ENCODE measurements at regions not wholly inside any gene's neighbourhood (a gene's known extent, or its start where the extent isn't known, plus 50 kb on each side); places are given as distances from the start of the nearest gene placed in this dataset.

DNA sequence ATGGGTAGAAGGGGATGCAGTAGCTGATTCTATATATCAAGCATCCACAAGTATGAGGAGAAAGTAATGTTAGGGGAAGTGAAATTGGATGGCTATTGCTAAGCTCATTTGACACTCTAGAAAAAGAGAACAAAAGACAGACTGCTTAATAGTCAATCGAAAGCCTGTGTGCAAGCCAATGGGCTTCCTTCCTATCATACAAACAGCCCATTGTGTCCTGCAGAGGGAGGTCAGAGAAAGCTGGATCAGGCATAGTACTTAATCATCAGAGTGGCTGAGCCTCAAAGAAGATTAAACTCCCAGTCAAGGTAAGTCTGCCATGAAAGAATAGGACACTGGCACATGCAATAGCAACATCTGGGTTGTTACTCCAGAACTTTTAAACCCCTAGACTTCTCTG lies 50.9 kb upstream of the PGR start:
- Histone ChIP-seq H3K9me2 (ENCODE audit: insufficient read depth) (no peaks in the 10 kb centered on the region), H3K4me2 (ENCODE audit: unreplicated experiment) (no peak overlapping the region), H3K36me3 (ENCODE audit: low read depth) (no peaks in the 10 kb centered on the region), H3K9ac (no peak overlapping the region), H3K79me2 (ENCODE audit: insufficient read depth) (no peaks in the 10 kb centered on the region), H2AFZ (no peak overlapping the region), H3K27me3 (replicated peaks; ENCODE audit: insufficient read depth) (no peaks in the 10 kb centered on the region), H3K4me3 (no peak overlapping the region), H4K20me1 (ENCODE audit: insufficient read depth) (no peaks in the 10 kb centered on the region), H3K4me1 (ENCODE audit: insufficient read depth) (no peaks in the 10 kb centered on the region), H3K9me3 (ENCODE audit: low read depth) (no peaks in the 10 kb centered on the region), H3F3A (ENCODE audit: insufficient read depth) (no peaks in the 10 kb centered on the region), H3K27ac (no peak overlapping the region)
- 42 to 43% methylated on average over 1 of the region's 1 CpG for WGBS, 2 experiments (ENCODE audit: low coverage in 1 of 2, low lambda C conversion rate in 2 of 2, missing lambda C conversion rate in 2 of 2)
- DNase-seq: no peak
- in situ Hi-C loops (cut with MboI): loop anchor here (10.0 kb wide), 1 partner anchor 56 kb away; the partner anchor contains the start of gene PGR
- no peak for TF ChIP-seq EZH2phosphoT487 (IDR thresholded peaks at IDR 0.05; ENCODE audit: insufficient read depth, low read depth)
- TF ChIP-seq EZH2 (IDR thresholded peaks at IDR 0.05; ENCODE audit: insufficient read depth, poor library complexity, severe bottlenecking): no peak
